GM13977 (cell line): ENCODE measurements at regions not wholly inside any gene's neighbourhood (a gene's known extent, or its start where the extent isn't known, plus 50 kb on each side); places are given as distances from the start of the nearest gene placed in this dataset.

ENCODE experiments used
- DNase-seq: peaks from one replicate; pipeline ENCODE4 v3.0.0; 2012; ENCODE audit warnings: low spot score
- in situ Hi-C: fragments of 300-500 bp; cut with MboI; formaldehyde crosslinking; loops from one replicate; pipeline ENCODE4 v1.12.0; 2022; ENCODE audit warnings: low sequenced_read_pairs, low pct_unique_long_range_greater_than_20kb, mixed read lengths, inconsistent platforms; ENCODE audit not compliant: unreplicated experiment
- TF ChIP-seq, protein P1 (sequence below): IDR thresholded peaks from 2 replicates; pipeline ENCODE4 v1.5.1; 2012; ENCODE audit warnings: mild to moderate bottlenecking, control low read depth; ENCODE audit not compliant: insufficient read depth; ENCODE audit errors: extremely low read depth, missing control alignments

DNA sequence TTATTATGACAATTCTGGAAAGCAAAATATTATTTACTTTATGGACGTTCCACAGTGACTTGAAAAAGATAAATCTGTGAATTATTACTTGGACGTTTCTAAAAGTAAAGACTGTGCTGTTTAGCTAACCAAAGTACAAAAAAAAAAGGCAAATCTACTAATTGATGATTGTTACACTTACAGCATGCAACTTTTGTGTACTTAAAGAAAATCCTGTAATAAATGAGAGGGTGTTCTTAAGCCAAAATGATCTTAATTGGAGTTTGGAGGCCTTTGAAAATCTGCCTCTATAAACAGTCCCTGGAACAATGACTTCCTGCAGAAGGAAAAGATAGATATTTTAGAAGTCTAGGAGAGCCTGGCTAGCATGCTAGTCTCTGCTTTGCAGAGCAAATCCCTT is 434.0 kb upstream of the SYT1 start:
- in situ Hi-C loops = no loop called here
- TF ChIP-seq, protein P1, sequence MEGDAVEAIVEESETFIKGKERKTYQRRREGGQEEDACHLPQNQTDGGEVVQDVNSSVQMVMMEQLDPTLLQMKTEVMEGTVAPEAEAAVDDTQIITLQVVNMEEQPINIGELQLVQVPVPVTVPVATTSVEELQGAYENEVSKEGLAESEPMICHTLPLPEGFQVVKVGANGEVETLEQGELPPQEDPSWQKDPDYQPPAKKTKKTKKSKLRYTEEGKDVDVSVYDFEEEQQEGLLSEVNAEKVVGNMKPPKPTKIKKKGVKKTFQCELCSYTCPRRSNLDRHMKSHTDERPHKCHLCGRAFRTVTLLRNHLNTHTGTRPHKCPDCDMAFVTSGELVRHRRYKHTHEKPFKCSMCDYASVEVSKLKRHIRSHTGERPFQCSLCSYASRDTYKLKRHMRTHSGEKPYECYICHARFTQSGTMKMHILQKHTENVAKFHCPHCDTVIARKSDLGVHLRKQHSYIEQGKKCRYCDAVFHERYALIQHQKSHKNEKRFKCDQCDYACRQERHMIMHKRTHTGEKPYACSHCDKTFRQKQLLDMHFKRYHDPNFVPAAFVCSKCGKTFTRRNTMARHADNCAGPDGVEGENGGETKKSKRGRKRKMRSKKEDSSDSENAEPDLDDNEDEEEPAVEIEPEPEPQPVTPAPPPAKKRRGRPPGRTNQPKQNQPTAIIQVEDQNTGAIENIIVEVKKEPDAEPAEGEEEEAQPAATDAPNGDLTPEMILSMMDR = no peak
- DNase-seq = no peak

DNA sequence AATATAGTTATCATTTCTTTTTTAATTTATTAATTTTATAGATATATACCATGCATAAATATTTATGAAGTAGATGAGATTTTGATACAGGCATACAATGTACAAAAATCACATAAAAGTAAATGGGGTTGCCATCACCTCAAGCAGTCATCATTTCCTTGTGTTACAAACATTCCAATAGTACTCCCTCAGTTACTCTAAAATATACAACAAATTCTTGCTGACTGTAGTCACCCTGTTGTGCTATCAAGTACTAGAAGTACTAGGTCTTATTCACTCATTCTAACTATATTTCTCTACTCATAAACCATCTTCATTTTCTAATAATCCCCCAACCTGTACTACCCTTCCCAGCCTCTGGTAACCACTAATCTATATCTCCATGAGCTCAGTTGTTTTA is 432.6 kb upstream of the SYT1 start:
- in situ Hi-C loops = no loop called here
- DNase-seq = no peak
- TF ChIP-seq, protein P1 = no peak

DNA sequence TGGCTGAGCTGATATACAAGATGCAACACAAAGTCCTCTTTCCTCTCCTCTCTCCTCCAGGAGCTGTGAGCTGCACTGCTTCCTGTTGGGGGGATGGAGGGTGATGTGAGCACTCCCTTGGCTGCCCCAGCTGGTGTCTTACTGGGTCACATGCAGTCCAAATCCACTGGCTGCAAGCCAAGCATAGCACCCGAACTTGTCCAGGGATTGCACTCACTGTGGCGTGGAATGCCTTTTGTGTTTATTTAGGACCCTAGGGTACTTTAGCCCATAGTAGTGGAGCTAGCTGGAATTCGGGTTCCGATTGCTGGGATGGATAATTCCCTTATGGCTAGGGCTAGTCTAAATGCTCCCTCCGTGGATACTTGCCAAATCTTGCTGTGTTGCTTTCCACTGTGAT is 424.9 kb upstream of the SYT1 start:
- DNase-seq = no peak
- in situ Hi-C loops = no loop called here
- TF ChIP-seq, protein P1 = no peak

DNA sequence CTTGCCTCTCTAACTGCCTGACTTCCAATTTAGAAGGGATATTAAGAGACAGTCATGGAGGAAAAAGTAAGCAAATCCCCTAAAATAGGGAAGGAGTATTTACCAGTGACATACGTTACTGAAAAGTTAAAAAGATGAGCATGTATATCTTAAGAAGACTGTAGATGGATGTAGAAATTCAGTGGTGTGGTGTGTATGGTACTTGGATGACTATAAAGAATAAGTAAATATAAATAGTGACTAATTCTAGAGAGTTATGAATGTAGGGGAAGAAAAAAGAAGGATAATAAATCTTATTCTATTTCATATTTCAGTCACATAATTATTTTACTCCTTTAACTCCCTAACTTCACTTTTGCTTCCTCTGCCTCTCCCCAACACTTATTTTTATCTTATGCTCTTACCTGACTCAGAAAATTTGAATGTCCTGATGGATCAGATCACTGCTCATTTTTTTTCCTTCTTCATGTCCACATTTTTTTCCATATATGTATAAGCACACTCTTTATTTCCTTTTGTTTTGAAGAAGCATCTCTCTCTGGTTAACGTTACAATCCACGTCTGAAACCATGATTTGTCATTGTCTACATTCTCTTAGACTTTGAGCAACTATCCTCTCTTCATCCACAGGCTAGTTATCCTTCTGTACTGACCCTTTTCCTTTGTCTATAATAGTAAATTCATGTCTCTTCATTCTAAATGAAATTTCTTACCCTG is 422.7 kb upstream of the SYT1 start:
- in situ Hi-C loops = no loop called here
- TF ChIP-seq, protein P1 = no peak
- no peak for DNase-seq

DNA sequence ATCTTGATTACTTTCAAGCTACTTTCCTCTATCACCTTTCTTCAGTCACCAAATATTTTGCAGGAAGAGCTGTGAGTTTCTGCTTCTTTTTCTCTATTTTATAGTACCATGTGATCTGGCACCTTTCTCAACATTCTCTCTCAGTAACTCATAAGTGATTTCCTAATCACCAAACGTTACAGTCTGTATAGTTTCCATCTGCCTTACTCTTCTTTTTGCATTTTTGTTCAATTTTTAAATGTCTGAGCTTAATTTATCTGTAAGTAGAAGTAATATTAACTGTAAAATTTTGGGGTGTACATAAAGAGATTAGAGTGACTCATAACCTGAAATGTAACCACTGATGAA is 422.1 kb upstream of the SYT1 start:
- TF ChIP-seq, protein P1 = no peak
- DNase-seq = no peak
- in situ Hi-C loops = no loop called here

DNA sequence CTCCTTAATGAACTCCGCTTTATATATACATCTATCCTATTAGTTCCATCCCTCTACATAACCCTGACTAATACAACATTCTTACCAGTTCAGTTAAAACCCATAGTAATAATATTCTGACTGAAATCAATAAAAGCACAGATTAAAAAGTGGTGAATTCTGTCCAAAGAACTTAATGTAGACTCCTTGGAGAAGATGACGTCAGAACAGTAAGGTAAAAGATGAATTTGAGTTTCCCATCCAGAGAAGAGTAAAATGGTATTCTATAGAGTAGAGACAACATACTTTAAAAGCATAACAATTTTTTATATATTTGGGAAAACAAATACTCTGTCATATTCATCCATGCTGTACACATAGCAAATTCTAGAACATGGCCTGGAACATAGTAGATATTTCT is 418.0 kb upstream of the SYT1 start:
- no peak for DNase-seq
- TF ChIP-seq, protein P1 = no peak
- in situ Hi-C loops = no loop called here

DNA sequence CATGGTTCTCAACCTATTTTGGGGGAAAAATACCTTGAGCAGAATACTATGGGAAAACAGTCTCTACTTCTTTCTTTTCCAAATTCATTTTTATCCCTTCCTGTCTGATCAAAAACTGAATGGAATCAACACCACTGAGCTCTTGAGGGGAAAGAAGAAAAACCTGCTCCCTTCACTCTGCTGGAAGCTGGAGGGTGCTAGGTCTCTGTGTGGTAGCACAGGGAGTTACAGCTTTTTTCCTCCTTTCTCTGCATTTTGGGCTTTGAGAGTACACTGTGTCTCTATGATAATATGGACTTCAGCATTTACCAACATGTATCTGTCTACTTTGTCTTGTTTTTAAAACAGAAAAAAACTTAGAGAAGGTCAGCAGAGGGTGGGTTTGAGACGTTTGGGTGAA is 417.2 kb upstream of the SYT1 start:
- in situ Hi-C loops = no loop called here
- DNase-seq = no peak
- TF ChIP-seq, protein P1 = no peak
